CD4-positive, CD25-positive, alpha-beta regulatory T cell (primary cell): ENCODE measurements at regions not wholly inside any gene's neighbourhood (a gene's known extent, or its start where the extent isn't known, plus 50 kb on each side); places are given as distances from the start of the nearest gene placed in this dataset.

Experiments used
- ATAC-seq, 2 donors: fragments of 150-1000 bp; cut with Tn5 transposase; one replicate each; pipeline ENCODE4 v1.10.0; 2021; ENCODE audit warnings: low read depth in 2 of 2, moderate number of reproducible peaks in 2 of 2, moderate library complexity in 1 of 2
- DNase-seq, 3 donors: peaks; one replicate each; pipeline versions ENCODE4 v3.0.0 to v3.0.0-alpha.2; 2012 to 2022; ENCODE audit warnings: mixed read lengths in 1 of 3
- H3K27ac ChIP-seq: one replicate; pipeline ENCODE4 v1.7.0; 2013; ENCODE audit warnings: mild to moderate bottlenecking, low read length; ENCODE audit not compliant: insufficient read depth, poor library complexity, severe bottlenecking
- H3K27me3 ChIP-seq: one replicate; pipeline ENCODE4 v1.7.0; 2013; ENCODE audit warnings: low read length; ENCODE audit not compliant: control insufficient read depth, insufficient read depth
- H3K36me3 ChIP-seq: one replicate; pipeline ENCODE4 v1.7.0; 2013; ENCODE audit warnings: mild to moderate bottlenecking, low read length, moderate library complexity; ENCODE audit not compliant: control insufficient read depth, insufficient read depth
- H3K4me1 ChIP-seq: 2 replicates; pipeline ENCODE4 v1.7.0; 2013; ENCODE audit warnings: mild to moderate bottlenecking, low read length; ENCODE audit not compliant: insufficient read depth, control insufficient read depth, poor library complexity, severe bottlenecking
- H3K4me3 ChIP-seq: one replicate; pipeline ENCODE4 v1.7.0; 2013; ENCODE audit warnings: low read depth, mild to moderate bottlenecking, low read length, moderate library complexity
- H3K9me3 ChIP-seq, 2 experiments: 1 replicate in 1 of 2; 2 replicates in 1 of 2; pipeline ENCODE4 v1.7.0; 2013; ENCODE audit warnings: low read length in 2 of 2, mild to moderate bottlenecking in 1 of 2, moderate library complexity in 1 of 2; ENCODE audit not compliant: control insufficient read depth in 2 of 2
- H3K27ac Mint-ChIP-seq, 3 donors: one replicate each; pipeline ENCODE4 v1.8.0; 2020 to 2022; ENCODE audit warnings: mild to moderate bottlenecking in 3 of 3, mixed read lengths in 3 of 3, moderate library complexity in 2 of 3
- H3K27me3 Mint-ChIP-seq: one replicate; pipeline ENCODE4 v1.8.0; 2022; ENCODE audit warnings: mild to moderate bottlenecking, mixed read lengths
- H3K36me3 Mint-ChIP-seq: one replicate; pipeline ENCODE4 v1.8.0; 2020; ENCODE audit warnings: mixed read lengths
- H3K4me1 Mint-ChIP-seq, 4 donors: one replicate each; pipeline ENCODE4 v1.8.0; 2020 to 2022; ENCODE audit warnings: mixed read lengths in 4 of 4, mild to moderate bottlenecking in 1 of 4
- H3K4me3 Mint-ChIP-seq, 4 donors: one replicate each; pipeline ENCODE4 v1.8.0; 2020 to 2022; ENCODE audit warnings: mild to moderate bottlenecking in 4 of 4, mixed read lengths in 4 of 4, moderate library complexity in 3 of 4
- H3K9me3 Mint-ChIP-seq, 7 donors: one replicate each; pipeline ENCODE4 v1.8.0; 2020 to 2022; ENCODE audit warnings: mixed read lengths in 7 of 7, mild to moderate bottlenecking in 3 of 7, moderate library complexity in 2 of 7

DNA sequence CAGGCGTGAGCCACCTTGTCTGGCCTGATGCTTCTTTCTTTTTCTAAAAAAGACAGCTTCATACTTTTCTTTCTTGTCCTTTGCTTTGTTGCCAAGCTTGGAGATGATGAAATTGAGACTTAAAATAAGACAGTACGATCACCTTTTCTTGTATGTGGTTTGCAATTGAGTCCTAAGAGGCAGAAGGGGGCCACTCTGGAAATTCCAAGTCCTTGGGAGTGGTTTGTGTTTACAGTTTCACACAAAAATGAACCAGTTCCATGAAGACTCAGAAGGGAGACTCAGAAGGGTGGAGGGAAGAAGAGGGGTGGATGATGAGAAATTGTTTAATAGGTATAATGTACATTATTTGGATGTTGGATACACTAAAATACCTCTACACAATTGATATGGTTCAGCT lies 70.7 kb upstream of the TNS3 start:
- no peak for DNase-seq
- Mint-ChIP-seq H3K36me3 (no peaks in the 10 kb centered on the region), H3K4me1 (peaks cover 1 to 11% (median 5%) of the 10 kb centered on the region in 4 donors), H3K27me3 (no peaks in the 10 kb centered on the region), H3K27ac (no peak overlapping the region), H3K4me3 (no peak overlapping the region), H3K9me3 (peaks cover 0 to 5% (median 0%) of the 10 kb centered on the region in 7 donors)
- no peaks in the 10 kb centered on the region for H3K27me3 ChIP-seq
- H3K4me1 ChIP-seq, result no peaks in the 10 kb centered on the region
- no peak overlapping the region for H3K27ac ChIP-seq
- no peak for ATAC-seq
- no peaks in the 10 kb centered on the region for H3K9me3 ChIP-seq
- H3K4me3 ChIP-seq, result no peak overlapping the region
- no peaks in the 10 kb centered on the region for H3K36me3 ChIP-seq

DNA sequence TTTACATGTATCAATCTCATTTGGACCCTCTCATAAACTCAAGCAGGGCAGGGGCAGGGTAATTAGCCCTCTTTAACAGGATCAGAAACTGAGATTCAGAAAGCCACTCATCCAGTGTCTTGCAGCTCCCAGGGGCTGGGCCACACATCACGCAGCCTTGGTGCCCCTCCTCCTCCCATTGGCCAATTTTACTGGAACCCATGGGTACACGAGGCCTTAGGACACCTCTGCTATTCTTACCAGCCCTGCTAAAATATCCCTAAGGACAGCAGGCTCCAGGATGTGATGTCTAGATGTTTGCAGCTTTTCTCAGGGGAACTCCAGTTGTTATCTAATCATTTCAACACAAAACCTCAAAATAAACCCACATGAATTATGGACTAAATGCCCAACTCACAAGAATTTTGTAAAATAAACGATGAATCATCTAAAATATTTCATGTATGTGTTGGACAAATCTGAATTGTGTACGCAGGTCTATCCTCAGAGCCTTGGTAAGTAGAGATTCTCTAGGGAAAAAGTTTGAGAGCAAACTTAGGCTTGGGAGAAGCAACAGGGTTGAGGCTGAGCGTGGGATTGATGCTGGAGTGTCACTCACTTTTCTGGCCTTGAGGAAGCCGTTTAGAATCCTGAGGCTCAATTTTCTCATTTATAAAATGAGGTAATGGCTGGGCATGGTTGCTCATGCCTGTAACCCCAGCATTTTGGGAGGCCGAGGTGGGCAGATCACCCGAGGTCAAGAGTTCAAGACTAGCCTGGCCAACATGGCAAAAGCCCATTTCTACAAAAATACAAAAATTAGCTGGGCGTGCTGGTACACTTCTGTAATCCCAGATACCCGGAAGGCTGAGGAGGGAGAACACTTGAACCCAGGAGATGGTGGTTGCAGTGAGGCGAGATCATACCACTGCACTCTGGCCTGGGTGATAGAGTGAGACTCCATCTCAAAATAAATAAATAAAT lies 69.7 kb upstream of the TNS3 start:
- DNase-seq (no peak), ATAC-seq (no peak)
- H3K27ac ChIP-seq, result no peak overlapping the region
- no peak overlapping the region for H3K4me3 ChIP-seq
- H3K36me3 ChIP-seq, result no peaks in the 10 kb centered on the region
- H3K4me1 ChIP-seq, result no peaks in the 10 kb centered on the region
- H3K4me3 Mint-ChIP-seq, result no peak overlapping the region
- no peaks in the 10 kb centered on the region for H3K9me3 ChIP-seq
- H3K27me3 Mint-ChIP-seq, result no peaks in the 10 kb centered on the region
- no peaks in the 10 kb centered on the region for H3K36me3 Mint-ChIP-seq
- peaks cover 0 to 2% (median 0%) of the 10 kb centered on the region in 7 donors for H3K9me3 Mint-ChIP-seq
- no peak overlapping the region for H3K27ac Mint-ChIP-seq
- H3K27me3 ChIP-seq, result no peaks in the 10 kb centered on the region
- peaks cover 2 to 21% (median 14%) of the 10 kb centered on the region in 4 donors for H3K4me1 Mint-ChIP-seq

DNA sequence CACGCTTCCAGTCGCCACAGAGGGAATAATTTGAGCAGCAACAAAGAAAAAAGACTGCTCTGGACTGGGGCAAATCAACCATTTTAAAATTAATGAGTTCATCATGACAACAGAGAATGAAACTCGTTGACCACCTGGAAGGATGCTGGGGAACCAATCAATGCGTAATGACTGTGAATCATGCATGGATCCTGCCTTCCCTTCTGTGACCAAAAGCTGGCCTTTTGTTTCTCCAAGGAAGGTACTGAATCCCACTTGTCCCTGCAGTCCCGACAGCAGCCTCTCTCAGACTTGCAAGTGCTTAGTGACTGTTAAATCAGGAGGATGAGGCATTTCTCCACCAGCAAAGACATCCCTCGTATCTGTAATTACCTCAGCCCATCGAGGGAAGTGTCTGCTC lies 68.0 kb upstream of the TNS3 start:
- Mint-ChIP-seq H3K4me3 (no peak overlapping the region), H3K36me3 (peaks cover 4% of the 10 kb centered on the region), H3K27ac (no peak overlapping the region), H3K27me3 (no peaks in the 10 kb centered on the region), H3K9me3 (peaks cover 0 to 4% (median 0%) of the 10 kb centered on the region in 7 donors), H3K4me1 (peaks cover 2 to 21% (median 15%) of the 10 kb centered on the region in 4 donors)
- Histone ChIP-seq H3K9me3 (no peaks in the 10 kb centered on the region), H3K36me3 (no peaks in the 10 kb centered on the region), H3K27ac (no peak overlapping the region), H3K4me3 (no peak overlapping the region), H3K4me1 (no peaks in the 10 kb centered on the region), H3K27me3 (no peaks in the 10 kb centered on the region)
- ATAC-seq, result no peak
- no peak for DNase-seq

DNA sequence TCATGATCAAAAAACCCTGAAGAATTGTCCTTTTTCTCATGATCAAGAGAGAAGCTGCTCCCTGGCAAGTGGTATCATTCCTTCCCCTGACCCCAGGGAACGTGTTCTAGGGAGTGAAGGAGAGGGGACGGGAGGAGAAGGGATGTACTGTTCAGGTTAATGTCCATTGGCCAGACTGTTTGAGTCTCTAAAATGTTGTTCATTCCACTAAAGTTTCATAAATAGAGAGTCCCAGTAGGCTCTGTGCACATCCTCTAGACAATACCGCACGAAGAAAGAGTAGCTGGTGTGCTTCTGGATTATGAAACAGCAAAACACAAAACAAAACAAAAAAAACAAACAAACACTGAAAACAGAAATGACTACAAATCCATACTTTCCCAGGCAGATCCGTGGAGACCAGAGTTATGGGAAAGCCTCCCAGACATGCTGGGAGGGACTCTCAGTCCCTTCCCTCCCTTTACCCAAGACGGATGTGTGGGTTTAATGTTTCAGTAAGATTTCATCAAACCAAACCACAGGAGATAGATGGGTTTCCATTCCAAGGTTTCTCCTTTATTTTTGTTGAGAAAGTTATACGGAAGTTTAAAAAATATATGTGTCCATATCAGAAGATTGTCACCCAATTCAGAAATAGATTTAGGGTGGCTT lies 66.5 kb upstream of the TNS3 start:
- no peak for DNase-seq
- H3K27me3 Mint-ChIP-seq, result no peaks in the 10 kb centered on the region
- H3K4me1 Mint-ChIP-seq, result peaks cover 2 to 21% (median 14%) of the 10 kb centered on the region in 4 donors

DNA sequence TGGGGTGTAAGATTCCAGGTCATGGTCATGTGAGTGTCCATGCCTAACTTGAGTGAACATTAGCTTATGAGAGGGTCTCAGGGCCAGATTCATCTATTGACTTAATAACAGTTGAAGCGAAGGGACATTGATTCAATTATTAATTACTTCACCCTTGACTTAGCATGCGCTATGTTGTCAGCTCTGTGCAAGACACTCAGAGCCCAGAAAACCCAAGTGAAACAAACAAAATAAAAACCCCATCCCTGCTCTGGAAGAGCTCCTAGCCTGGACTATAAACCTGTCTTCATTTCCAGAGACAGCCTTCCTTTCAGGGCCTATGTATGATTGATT lies 66.0 kb upstream of the TNS3 start:
- Mint-ChIP-seq H3K27me3 (no peaks in the 10 kb centered on the region), H3K4me1 (peaks cover 2 to 21% (median 14%) of the 10 kb centered on the region in 4 donors), H3K9me3 (peaks cover 0 to 14% (median 1%) of the 10 kb centered on the region in 7 donors), H3K27ac (peak overlapping the region in 2 of 3 donors; percentile 88 to 90), H3K4me3 (peak overlapping the region in 1 of 4 donors; percentile 51), H3K36me3 (peaks cover 4% of the 10 kb centered on the region)
- Histone ChIP-seq H3K4me1 (no peaks in the 10 kb centered on the region), H3K4me3 (no peak overlapping the region), H3K36me3 (no peaks in the 10 kb centered on the region), H3K27me3 (no peaks in the 10 kb centered on the region), H3K27ac (no peak overlapping the region), H3K9me3 (peaks cover 5 to 6% of the 10 kb centered on the region in 2 experiments)
- DNase-seq, result no peak
- no peak for ATAC-seq

More for the DNA sequence above, 66.5 kb upstream of the TNS3 start:
- Histone ChIP-seq H3K4me1 (no peaks in the 10 kb centered on the region), H3K4me3 (no peak overlapping the region), H3K27me3 (no peaks in the 10 kb centered on the region), H3K9me3 (peaks cover 5 to 6% of the 10 kb centered on the region in 2 experiments), H3K27ac (no peak overlapping the region), H3K36me3 (no peaks in the 10 kb centered on the region)
- H3K9me3 Mint-ChIP-seq, result peaks cover 0 to 12% (median 1%) of the 10 kb centered on the region in 7 donors
- H3K4me3 Mint-ChIP-seq, result no peak overlapping the region
- peaks cover 4% of the 10 kb centered on the region for H3K36me3 Mint-ChIP-seq
- peak overlapping the region in 1 of 3 donors; percentile 29 for H3K27ac Mint-ChIP-seq
- no peak for ATAC-seq

DNA sequence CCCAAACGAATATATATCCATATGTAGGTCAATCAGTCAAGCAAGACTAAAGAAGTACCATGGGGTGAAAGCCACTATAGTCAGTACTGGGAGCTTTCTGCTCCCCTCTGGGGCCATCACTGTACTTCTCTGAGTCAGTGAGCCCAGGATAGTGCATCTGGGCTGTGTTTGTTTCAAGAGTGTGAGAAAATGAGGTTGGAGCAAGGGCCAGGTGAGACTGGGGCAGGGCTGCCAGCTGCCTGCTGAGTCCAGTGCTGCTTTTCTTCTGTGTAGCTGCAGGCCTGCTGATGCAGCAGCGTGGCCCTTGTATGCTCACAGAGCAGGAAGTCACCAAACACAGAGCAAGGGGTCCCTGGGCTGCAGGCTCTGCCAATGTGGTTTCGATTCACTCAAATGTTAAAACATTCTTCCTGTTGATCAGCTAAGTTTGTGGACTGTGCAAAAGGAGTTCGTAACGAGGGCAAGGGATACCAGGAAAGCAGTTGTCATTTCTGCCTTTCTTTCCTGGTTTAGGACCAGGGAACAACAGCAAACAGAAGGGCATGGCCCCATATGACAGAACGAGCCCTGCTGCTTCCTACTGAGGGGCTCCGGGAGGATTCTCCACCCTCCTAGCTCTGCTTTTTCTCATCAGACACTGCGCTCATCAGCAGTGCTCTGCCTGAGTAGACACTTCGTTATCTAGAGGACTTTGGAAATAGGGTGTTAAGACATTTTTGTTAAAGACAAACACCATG lies 65.4 kb upstream of the TNS3 start:
- ATAC-seq, result peak; percentile 58 to 70
- H3K4me3 ChIP-seq, result no peak overlapping the region
- peaks cover 2 to 21% (median 14%) of the 10 kb centered on the region in 4 donors for H3K4me1 Mint-ChIP-seq
- H3K9me3 ChIP-seq, result peaks cover 5 to 6% of the 10 kb centered on the region in 2 experiments
- peak overlapping the region in 2 of 4 donors; percentile 51 to 70 for H3K4me3 Mint-ChIP-seq
- H3K36me3 Mint-ChIP-seq, result peaks cover 4% of the 10 kb centered on the region
- peak in 2 of 3 donors; percentile 5 to 73 for DNase-seq
- H3K9me3 Mint-ChIP-seq, result peaks cover 0 to 14% (median 1%) of the 10 kb centered on the region in 7 donors
- H3K36me3 ChIP-seq, result no peaks in the 10 kb centered on the region
- H3K4me1 ChIP-seq, result no peaks in the 10 kb centered on the region
- H3K27me3 Mint-ChIP-seq, result no peaks in the 10 kb centered on the region
- no peak overlapping the region for H3K27ac ChIP-seq
- no peaks in the 10 kb centered on the region for H3K27me3 ChIP-seq
- H3K27ac Mint-ChIP-seq, result peak overlapping the region; percentile 79 to 90 (median 88)

DNA sequence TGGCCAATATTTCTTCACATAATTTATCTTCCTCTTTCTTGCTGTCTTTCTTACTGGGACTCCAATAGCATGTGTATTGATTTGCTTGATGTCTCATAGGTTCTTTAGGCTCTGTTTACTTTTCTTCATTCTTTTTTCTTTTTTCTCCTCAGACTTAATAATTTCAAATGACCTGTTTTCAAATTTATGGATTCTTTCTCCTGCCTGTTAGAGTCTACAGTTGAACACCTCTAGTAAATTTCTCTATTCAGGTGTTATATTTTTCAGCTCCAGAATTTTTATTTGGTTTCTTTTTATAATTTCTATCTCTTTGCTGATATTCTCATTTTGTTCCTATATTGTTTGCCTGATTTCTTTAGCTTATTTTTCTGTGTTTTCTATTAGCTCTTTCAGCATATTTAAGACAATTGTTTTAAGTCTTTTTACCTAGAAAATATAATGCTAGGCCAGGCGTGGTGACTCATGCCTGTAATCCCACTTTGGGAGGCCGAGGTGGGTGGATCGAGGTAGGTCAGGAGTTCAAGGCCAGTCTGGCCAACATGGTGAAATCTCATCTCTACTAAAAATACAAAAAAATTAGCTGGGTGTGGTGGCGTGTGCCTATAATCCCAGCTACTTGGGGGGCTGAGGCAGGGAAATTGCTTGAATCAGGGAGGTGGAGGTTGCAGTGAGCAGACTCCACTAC lies 61.9 kb upstream of the TNS3 start:
- Mint-ChIP-seq H3K36me3 (peaks cover 4% of the 10 kb centered on the region), H3K9me3 (peaks cover 0 to 16% (median 1%) of the 10 kb centered on the region in 7 donors), H3K27me3 (peaks cover 4% of the 10 kb centered on the region), H3K4me3 (no peak overlapping the region), H3K27ac (no peak overlapping the region), H3K4me1 (peaks cover 2 to 21% (median 14%) of the 10 kb centered on the region in 4 donors)
- H3K27me3 ChIP-seq, result no peaks in the 10 kb centered on the region
- H3K4me1 ChIP-seq, result no peaks in the 10 kb centered on the region
- no peak overlapping the region for H3K4me3 ChIP-seq
- DNase-seq (no peak), ATAC-seq (no peak)
- no peak overlapping the region for H3K27ac ChIP-seq
- H3K9me3 ChIP-seq, result peaks cover 5 to 6% of the 10 kb centered on the region in 2 experiments
- H3K36me3 ChIP-seq, result no peaks in the 10 kb centered on the region
